ENCODE measurements at regions not wholly inside any gene's neighbourhood (a gene's known extent, or its start where the extent isn't known, plus 50 kb on each side); places are given as distances from the start of the nearest gene placed in this dataset.

GRCh38 chr7:52571026-52571425, 464.4 kb upstream of the POM121L12 start:
- TF ChIP-seq CTCF (IDR thresholded peaks at IDR 0.05) (no peak), POLR2A (IDR thresholded peaks at IDR 0.05) (no peak)

Measured in lower leg skin (tissue), 3 donors.